Neural cell (in vitro differentiated cells): ENCODE measurements at regions not wholly inside any gene's neighbourhood (a gene's known extent, or its start where the extent isn't known, plus 50 kb on each side); places are given as distances from the start of the nearest gene placed in this dataset.

Experiments
- H2AFZ ChIP-seq: fragments of 200-600, 300-800 bp; sonication (generic), shearing (Covaris generic); 2 replicates; pipeline ENCODE4 v1.6.0; 2014; ENCODE audit warnings: low read depth, mild to moderate bottlenecking, antibody characterized with exemption, low read length, moderate library complexity
- H3F3A ChIP-seq: fragments of 200-600 bp; shearing (Covaris generic); 2 replicates; pipeline ENCODE4 v1.6.1; 2016; ENCODE audit warnings: mild to moderate bottlenecking, moderate library complexity, mixed read lengths, antibody characterized with exemption, low read length; ENCODE audit not compliant: insufficient read depth, poor library complexity, severe bottlenecking
- H3K27ac ChIP-seq: fragments of 200-600, 300-800 bp; sonication (generic), shearing (Covaris generic); 2 replicates; pipeline ENCODE4 v1.5.1; 2014; ENCODE audit warnings: mild to moderate bottlenecking, low read length, moderate library complexity
- H3K27me3 ChIP-seq: fragments of 300-800, 200-600 bp; sonication (generic), shearing (Covaris generic); 2 replicates; pipeline ENCODE4 v1.6.0; 2014; ENCODE audit warnings: mild to moderate bottlenecking, low read depth, low read length, moderate library complexity; ENCODE audit not compliant: insufficient read depth
- H3K36me3 ChIP-seq: fragments of 300-800, 200-600 bp; sonication (generic), shearing (Covaris generic); 2 replicates; pipeline ENCODE4 v1.5.1; 2014; ENCODE audit warnings: mild to moderate bottlenecking, antibody characterized with exemption, low read length, moderate library complexity; ENCODE audit not compliant: insufficient read depth
- H3K4me2 ChIP-seq: fragments of 300-800, 200-600 bp; sonication (generic), shearing (Covaris generic); 2 replicates; pipeline ENCODE4 v1.6.0; 2014; ENCODE audit warnings: mild to moderate bottlenecking, low read length
- H3K4me3 ChIP-seq: fragments of 300-800, 200-600 bp; sonication (generic), shearing (Covaris generic); 2 replicates; pipeline ENCODE4 v1.5.1; 2014; ENCODE audit warnings: mild to moderate bottlenecking, low read length, moderate library complexity
- H3K79me2 ChIP-seq: fragments of 200-600 bp; shearing (Covaris generic); replicated peaks from 2 replicates; pipeline ENCODE4 v1.6.0; 2014; ENCODE audit warnings: mild to moderate bottlenecking, low read length, moderate library complexity; ENCODE audit not compliant: insufficient read depth
- H3K9ac ChIP-seq: fragments of 300-800, 200-600 bp; sonication (generic), shearing (Covaris generic); 2 replicates; pipeline ENCODE4 v1.6.1; 2016; ENCODE audit warnings: mild to moderate bottlenecking, low read length, mixed read lengths
- H3K9me2 ChIP-seq: fragments of 200-600 bp; shearing (Covaris generic); 2 replicates; pipeline ENCODE4 v1.6.1; 2016; ENCODE audit warnings: mild to moderate bottlenecking, low read length, mixed read lengths; ENCODE audit not compliant: insufficient read depth
- H3K9me3 ChIP-seq: fragments of 200-600, 300-800 bp; sonication (generic), shearing (Covaris generic); 2 replicates; pipeline ENCODE4 v1.6.1; 2016; ENCODE audit warnings: mild to moderate bottlenecking, mixed run types, low read length, moderate library complexity, mixed read lengths
- H4K20me1 ChIP-seq: fragments of 200-600 bp; shearing (Covaris generic); 2 replicates; pipeline ENCODE4 v1.6.1; 2016; ENCODE audit warnings: mild to moderate bottlenecking, mixed run types; ENCODE audit not compliant: insufficient read depth
- EP300 ChIP-seq: fragments of 450-650 bp; conservative IDR thresholded peaks from 2 replicates; pipeline ENCODE4 v1.6.1; 2014; ENCODE audit warnings: antibody characterized with exemption, mild to moderate bottlenecking, moderate library complexity; ENCODE audit not compliant: poor library complexity, severe bottlenecking
- EZH2 ChIP-seq: fragments of 200-600, 300-800 bp; shearing (Covaris generic), sonication (generic); IDR thresholded peaks from 2 replicates; pipeline ENCODE4 v1.6.1; 2014; ENCODE audit warnings: antibody characterized with exemption, low read length, borderline replicate concordance, mild to moderate bottlenecking; ENCODE audit not compliant: insufficient read depth, poor library complexity, severe bottlenecking
- MXI1 ChIP-seq: fragments of 450-650 bp; conservative IDR thresholded peaks from 2 replicates; pipeline ENCODE4 v1.6.1; 2014; ENCODE audit warnings: antibody characterized with exemption, mild to moderate bottlenecking; ENCODE audit not compliant: poor library complexity, severe bottlenecking
- POLR2AphosphoS5 ChIP-seq: IDR thresholded peaks from 2 replicates; pipeline ENCODE4 v1.6.1; 2012
- RAD21 ChIP-seq: fragments of 450-650 bp; conservative IDR thresholded peaks from 2 replicates; pipeline ENCODE4 v1.6.1; 2014; ENCODE audit warnings: antibody characterized with exemption, mild to moderate bottlenecking, moderate library complexity
- REST ChIP-seq: IDR thresholded peaks from 2 replicates; pipeline ENCODE4 v1.6.1; 2012; ENCODE audit warnings: borderline replicate concordance
- SMC3 ChIP-seq: fragments of 450-650 bp; conservative IDR thresholded peaks from 2 replicates; pipeline ENCODE4 v1.6.1; 2014; ENCODE audit warnings: antibody characterized with exemption, mild to moderate bottlenecking, moderate library complexity; ENCODE audit not compliant: poor library complexity
- TAF1 ChIP-seq: IDR thresholded peaks from 2 replicates; pipeline ENCODE4 v1.6.1; 2012; ENCODE audit warnings: low read depth
- small RNA-seq, 3 experiments: library from RNA; depleted of rRNA; stranded (forward); fragments of <200 nt; gene quantifications; one replicate each; pipeline ENCODE3, GENCODE V24; 2012
- TF ChIP-seq, protein P1 (sequence below): fragments of 450-650 bp; IDR thresholded peaks from 2 replicates; pipeline ENCODE4 v1.5.1; 2014; ENCODE audit warnings: antibody characterized with exemption, mild to moderate bottlenecking, moderate library complexity; ENCODE audit not compliant: poor library complexity, severe bottlenecking

- Histone ChIP-seq H4K20me1 (no peaks in the 10 kb centered on the region), H3K4me2 (no peak overlapping the region), H3K27ac (no peak overlapping the region), H2AFZ (no peak overlapping the region), H3K4me3 (no peak overlapping the region), H3K27me3 (no peaks in the 10 kb centered on the region), H3K79me2 (no peaks in the 10 kb centered on the region), H3F3A (no peaks in the 10 kb centered on the region), H3K36me3 (no peaks in the 10 kb centered on the region), H3K9me2 (no peaks in the 10 kb centered on the region), H3K9me3 (no peaks in the 10 kb centered on the region), H3K9ac (no peak overlapping the region)
- TF ChIP-seq EZH2 (no peak), POLR2AphosphoS5 (no peak), TAF1 (no peak), EP300 (no peak), REST (no peak), MXI1 (no peak), SMC3 (no peak), RAD21 (no peak)
- TF ChIP-seq, protein P1, sequence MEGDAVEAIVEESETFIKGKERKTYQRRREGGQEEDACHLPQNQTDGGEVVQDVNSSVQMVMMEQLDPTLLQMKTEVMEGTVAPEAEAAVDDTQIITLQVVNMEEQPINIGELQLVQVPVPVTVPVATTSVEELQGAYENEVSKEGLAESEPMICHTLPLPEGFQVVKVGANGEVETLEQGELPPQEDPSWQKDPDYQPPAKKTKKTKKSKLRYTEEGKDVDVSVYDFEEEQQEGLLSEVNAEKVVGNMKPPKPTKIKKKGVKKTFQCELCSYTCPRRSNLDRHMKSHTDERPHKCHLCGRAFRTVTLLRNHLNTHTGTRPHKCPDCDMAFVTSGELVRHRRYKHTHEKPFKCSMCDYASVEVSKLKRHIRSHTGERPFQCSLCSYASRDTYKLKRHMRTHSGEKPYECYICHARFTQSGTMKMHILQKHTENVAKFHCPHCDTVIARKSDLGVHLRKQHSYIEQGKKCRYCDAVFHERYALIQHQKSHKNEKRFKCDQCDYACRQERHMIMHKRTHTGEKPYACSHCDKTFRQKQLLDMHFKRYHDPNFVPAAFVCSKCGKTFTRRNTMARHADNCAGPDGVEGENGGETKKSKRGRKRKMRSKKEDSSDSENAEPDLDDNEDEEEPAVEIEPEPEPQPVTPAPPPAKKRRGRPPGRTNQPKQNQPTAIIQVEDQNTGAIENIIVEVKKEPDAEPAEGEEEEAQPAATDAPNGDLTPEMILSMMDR, result no peak
Observed at GRCh38 chr2:238797537-238797936, 50.3 kb upstream of the TWIST2 start.

Small RNAs in the stretch of these regions (small RNA-seq; reads per million reads assigned to genes)
- 0 reads per million in 3 experiments for gene AC113618.1
